NAMALWA (cell line): ENCODE measurements at regions not wholly inside any gene's neighbourhood (a gene's known extent, or its start where the extent isn't known, plus 50 kb on each side); places are given as distances from the start of the nearest gene placed in this dataset.
A peak's percentile ranks its signal among the peaks of the same experiment; 100 is the strongest.

Experiments used
- DNase-seq: peaks from one replicate; pipeline ENCODE4 v3.0.0-alpha.2; 2015; ENCODE audit warnings: low spot score

DNA sequence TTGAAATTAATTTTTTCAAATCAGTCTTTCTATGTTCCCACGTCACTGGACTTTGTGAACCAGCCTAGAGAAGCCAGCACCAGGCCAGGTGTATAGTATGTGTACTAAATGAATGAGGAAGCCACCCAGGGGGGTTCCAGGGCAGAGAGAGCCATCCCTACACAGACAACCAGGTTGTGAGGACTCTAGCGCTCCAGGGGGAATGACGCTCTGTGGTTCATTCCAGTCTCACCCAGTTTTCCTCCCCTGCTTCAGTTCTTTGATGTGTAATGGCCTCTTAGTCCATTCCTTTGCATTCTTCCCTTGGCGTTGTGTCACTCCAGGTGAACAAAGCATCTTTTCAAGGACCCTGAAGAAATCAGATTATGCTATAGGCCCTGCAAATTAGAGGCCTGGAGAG is 330.6 kb downstream of the NSG2 start:
- DNase-seq = no peak

DNA sequence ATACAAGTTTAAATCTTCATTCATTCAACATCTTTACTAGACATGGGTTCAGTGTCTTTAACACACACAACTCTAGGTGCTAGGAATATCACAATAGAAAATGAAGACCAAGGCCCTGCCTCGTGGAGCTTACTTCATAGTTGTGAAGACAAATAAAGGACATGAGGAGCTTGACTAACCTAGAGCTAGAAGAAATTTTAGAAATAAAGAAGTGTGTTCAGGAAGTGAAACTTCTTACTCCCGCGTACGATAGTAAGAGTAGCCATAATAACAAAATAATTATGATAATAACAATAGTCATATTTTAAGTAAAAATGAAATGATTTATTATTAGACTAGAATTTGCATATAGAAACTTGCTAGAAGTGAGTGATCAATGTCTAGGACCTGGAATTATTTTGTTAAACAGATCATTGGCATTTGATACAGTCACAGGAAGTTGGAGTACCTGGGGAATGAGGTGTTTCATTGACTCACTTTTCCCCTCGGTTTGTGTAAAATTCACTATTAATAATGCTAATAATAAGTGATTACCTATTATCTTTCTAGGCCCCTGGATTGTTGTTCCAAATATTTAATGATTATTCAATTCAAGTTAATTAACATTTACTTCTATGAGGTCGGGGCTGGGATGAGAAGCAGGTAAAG is 331.3 kb downstream of the NSG2 start:
- DNase-seq = no peak

DNA sequence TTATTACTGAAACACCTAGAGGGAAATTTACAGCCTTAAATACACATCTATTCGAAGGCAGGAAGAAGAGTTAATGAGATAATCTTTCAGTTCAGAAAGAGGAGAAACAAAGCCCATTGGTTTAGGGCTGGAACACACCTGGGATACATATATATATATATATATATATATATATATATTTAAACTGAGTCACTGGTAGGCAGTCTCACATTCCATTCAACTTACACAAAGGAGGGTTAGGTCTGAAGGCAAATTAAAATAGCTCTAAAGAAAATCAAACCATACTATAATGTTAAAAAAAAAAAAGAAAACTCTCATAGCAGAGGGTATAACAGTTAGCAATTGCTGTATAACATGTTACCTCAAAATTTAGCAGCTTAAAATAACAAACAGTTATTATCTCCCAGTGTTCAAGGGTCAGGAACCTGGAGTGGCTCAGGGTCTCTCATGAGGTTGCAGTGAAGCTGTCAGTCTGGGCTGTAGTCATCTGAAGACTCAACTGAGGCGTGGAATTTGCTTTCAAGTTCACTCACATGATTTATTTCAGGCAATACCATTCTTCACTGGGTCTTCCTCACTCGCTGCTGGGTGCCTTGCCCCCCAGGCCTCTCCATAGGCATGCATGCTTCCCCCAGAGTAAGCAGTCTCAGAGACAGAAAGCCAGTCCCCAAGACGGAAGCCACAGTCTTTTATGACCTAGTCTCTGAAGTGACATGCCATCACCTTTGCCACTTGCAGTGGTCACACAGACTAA is 332.8 kb downstream of the NSG2 start:
- DNase-seq = no peak

DNA sequence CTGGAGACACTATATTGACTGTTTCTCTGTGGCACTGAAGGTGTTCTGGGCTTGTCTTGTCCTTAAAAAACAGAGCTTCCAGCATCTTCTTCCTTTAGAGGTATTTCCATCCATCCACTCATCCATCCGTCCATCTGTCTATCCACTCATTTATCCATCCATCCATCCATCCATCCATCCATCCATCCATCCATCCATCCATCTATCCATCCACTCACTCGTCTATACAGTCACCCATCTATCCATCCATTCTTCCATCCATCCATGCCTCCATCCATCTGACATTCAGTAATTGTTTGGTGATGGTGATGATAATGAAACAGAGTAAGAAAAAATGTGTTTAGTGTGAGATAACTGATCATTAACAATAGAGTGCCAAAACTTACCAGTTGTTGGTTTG is 334.8 kb downstream of the NSG2 start:
- no peak for DNase-seq

DNA sequence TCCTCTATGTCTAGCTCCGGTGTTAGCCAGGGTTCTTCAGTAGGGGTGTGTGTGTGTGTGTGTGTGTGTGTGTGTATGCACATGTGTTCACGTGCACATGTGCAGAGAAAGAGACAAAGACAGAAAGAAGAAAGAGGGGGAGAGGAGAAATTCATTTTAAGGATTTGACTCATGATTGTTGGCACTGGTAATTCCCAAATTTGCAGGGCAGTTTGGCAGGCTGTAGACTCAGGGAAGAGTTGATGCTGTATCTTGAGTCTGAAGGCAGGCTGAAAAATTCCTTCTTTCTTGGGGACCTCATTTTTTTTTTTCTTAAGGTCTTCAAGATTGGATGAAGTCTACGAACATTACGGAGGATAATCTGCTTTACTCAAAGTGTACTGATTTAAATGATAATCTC is 335.7 kb downstream of the NSG2 start:
- DNase-seq = no peak

DNA sequence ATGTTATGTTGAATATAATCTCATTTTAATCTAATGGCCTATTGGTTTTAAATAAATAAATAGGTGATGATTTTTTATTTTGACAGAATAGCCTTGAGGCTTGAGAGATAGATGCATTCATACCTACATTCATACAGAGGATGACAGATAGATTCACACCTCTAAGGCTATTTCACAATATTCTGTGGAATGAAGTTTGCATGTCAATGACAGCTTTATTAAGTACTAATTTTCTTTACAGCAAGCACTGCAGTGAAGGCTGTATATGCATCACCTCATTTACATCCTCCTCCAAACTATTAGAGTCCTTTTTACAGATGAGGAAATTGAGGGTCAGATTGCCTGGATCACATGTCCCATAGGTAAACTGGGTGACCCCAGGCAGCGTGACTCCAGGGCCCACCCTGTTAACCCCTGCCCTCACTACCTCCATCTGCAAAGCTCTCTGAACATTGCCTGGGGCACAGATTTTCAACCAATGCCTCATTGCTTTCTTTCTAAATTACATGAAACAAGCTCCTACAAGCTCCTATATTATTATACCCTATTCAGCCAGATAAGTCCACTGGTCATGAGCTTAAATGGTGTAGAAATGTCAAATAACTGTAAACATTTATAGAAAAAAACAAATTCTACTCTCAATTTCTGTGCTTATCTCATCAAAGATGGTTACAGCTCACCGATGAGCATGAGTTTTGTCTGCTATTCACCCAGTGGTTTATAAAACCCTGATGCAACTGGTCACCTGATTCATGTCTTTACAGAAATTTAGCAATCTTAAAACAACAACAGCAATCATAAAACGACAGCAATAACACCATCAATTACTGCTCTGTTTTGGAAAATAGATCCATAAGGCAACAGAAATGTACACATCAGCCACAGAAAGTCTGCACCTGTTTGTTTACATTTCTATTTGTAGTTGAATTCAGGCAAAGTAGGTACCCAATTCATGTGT is 338.0 kb downstream of the NSG2 start:
- no peak for DNase-seq

DNA sequence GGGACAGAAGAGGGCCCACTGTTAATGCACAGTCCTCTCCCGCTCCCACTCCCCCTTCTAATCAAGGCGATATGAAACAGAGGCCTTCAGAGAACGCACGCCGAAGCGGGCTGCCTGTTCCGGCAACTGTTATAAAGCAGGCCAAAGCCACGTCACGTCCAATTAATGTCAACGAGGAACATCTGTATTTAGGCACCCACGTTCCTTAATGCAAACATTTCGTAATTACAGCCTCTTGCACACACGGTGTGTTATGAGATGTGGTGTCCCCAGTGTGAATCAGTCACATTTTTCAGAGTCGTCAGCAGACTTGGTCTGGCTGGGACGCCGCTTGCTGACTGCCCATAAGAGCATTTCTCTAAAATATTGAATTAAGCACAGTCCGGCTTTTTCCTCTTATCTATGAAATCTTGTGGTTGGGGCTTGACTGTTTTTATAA is 339.0 kb downstream of the NSG2 start:
- DNase-seq = no peak

DNA sequence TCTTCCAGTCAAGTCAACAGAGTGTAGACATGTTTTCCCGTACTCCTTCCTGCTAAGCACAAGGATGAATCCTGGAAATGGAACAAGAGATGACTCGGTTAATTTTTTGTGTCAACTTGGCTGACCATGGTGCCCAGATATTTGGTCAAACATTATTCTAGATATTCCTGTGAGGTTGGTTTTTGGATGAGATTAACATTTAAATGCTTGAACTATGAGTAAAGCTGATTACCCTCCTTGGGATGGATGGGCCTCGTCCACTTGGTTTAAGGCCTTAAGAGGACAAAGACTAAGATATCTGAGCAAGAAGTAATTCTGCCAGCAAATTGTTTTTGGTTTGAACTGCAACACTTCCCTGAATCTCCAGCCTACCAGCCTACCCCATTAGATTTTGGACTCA is 338.1 kb upstream of the MSX2 start:
- no peak for DNase-seq

DNA sequence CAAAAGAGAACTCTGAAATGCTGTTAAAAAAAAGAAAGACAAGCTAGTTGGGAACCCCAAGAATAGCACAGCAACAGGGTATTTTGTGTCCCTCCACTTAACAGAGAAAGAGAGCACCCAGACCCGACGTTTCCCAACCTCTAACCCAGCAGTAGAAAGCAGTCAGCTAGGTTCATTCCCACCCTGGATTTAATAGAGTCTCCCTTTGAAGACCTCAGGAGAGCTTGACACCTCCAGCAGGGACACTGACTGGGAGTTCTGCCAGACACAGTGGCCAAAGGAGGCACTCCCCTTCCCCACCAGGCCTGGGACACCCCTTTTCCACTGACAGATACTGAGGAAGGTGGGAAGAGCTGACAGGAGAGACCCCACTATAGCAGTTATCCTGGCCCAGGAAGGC is 337.5 kb upstream of the MSX2 start:
- no peak for DNase-seq

DNA sequence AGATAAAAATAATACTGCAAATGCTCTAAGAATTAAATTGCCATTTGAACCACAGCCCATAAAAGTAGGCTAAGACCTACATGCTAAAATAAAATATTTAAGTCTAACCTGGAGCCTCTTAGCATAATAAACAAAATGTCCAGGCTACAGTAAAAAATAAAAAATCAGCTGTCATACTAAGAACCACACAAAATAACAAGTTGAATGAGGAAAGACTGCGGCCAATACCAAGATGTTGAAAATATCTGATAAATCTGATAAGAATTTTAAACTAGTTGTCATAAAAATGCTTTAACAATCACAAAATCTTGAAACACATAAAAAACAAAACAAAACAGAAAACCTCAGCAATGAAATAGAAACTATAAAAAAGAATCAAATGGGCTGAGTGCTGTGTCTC is 336.9 kb upstream of the MSX2 start:
- no peak for DNase-seq

DNA sequence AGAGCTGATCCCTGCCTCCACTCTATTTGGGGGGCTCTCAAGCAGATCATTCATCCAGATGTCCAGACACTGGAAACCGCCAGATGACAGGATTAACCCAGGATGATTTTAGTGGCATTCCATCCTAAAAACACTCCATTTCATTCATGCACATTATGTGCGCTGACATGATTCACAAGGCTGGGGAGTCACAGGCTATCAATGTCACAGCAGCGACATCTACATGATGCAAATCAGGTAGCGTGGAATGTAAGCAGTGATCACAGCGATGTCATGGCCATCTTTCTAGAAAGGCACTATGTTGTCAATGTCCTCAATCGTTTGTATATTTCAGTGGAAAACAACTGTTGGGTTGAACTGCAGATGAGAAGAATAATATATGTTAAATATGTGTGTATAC is 331.5 kb upstream of the MSX2 start:
- no peak for DNase-seq

DNA sequence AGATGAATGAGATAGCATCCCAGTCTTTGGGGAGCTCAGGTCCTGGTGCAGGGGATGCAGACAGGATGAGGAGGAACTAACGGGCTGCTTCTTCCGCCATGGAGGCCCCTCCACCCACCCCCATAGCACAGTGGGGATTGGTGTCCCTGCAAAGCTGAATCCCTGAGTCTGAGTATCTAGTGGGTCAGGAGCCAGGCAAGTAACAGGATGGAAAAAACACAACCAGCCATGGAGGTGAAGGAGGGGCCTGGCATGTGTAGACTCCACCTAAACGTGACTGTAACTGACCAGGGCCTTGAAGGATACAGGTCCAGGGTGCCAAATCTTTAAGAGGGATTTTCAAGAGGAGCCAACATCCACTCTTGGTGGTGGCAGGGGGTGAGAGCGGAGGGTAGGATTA is 327.8 kb upstream of the MSX2 start:
- DNase-seq = no peak

DNA sequence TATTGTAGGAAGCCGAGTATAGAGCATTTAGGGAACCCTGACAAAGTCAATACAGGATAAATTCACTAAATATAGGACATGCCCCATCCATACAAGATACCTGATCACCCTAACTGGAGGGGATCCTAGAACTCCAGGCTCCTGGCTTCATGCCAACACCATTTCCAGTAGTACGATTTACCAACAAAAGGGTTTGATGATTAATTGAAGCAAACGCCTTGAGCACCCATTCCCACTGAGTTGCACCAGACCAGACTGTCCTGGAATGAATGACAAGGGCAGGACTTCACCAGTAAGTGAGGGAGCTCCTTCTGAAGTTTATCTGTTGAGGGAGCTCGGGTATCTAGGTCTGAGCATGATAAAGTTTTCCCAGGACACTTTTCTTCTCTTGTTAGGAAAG is 327.2 kb upstream of the MSX2 start:
- DNase-seq = no peak

DNA sequence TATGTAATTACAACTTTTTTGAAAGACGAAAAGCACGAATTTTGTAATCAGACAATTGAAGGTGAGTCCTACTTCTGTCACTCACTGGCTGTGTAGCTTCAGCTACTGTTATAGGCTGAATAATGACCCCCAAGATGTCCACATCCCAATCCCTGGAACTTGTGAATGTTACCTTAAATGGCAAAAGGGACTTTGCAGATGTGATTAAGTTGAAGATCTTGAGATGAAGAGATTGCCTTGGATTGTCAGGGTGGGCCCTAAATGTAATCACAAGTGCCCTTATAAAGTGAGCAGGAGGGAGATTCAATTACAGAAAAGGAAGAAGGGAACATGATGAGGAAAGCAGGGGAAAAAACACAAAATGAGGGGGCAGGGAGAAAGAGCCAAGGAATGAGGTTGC is 326.2 kb upstream of the MSX2 start:
- DNase-seq = no peak

DNA sequence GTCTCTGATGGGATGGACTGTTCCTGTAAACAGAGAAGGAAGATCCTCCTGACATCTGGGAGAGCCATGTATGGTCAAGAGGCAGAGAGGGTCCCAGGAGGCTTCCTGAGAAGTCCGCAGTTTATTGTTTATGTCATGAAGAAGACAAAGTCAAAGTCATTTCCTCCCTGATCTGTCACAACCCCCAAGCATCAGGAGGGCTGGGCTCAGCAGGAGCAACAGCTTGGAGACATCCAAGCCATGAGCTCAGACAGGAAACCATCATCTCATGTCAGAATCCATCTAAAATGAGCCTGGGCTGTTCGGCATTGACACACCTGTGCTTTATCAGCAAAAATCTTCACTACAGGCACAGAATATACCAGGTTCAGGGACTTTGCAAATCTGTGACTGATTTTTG is 325.0 kb upstream of the MSX2 start:
- no peak for DNase-seq

DNA sequence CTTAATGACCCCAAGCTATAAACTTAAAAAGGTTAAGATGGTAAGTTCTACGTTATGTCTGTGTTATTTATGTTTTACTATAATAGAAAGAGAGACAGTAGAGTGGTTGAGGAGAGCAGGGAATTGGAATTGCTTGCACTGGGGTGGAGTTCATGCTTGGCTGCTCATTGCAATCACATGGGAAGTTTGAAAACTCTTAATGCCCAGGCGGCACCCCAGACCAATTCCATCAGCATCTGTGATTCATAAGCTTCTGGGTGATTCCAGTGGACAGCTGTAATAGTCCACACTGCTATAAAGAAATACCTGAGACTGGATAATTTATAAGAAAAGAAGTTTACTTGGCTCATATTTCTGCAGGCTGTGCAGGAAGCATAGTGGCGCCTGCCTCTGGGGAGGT is 323.9 kb upstream of the MSX2 start:
- no peak for DNase-seq

DNA sequence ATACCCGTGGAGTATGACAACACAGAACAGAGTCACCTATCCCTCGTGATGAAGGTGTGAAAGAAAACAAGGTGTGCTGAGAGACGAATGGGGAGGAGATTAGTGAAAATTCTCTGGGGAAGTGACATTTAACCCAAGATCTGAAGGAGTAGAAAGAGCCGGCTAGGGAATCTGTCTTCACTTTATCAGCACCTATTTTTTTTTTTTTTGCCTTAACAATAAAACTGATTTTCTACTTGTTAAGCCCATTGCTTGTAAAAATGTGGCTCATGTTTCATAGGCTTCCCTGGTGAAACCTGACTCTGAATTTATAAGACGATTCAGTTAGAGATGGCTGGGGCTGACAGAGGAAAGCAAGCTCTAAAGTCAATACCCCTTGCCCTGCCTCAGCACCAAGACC is 322.6 kb upstream of the MSX2 start:
- DNase-seq = no peak

DNA sequence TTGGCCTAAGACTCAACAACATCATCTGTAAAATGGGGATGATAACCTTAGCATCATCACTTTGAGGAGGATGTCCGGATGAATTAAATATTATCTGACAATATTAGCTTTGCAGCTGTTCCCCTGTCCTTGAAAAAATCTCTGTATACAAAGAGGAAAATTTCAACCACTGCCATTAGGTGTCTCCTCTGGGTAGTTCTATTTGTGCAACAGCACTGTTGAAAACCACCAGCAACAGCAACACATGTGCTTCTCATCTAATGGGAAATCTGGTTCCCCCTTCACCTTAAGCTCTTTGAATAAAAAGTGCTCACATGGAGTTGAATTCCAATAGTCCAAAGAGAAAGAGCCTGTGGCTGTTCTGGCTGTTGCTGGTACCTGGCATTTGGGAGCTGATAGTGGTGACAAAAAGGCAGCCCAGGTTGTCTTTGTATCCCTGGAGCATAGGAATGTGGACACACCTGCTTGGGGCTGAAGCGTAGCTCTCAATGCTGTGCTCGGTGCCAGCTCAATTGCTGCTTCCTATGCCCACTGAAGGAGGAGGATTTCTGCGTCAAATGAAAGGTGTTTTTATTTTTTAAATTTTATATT is 322.1 kb upstream of the MSX2 start:
- DNase-seq = peak; percentile 17

DNA sequence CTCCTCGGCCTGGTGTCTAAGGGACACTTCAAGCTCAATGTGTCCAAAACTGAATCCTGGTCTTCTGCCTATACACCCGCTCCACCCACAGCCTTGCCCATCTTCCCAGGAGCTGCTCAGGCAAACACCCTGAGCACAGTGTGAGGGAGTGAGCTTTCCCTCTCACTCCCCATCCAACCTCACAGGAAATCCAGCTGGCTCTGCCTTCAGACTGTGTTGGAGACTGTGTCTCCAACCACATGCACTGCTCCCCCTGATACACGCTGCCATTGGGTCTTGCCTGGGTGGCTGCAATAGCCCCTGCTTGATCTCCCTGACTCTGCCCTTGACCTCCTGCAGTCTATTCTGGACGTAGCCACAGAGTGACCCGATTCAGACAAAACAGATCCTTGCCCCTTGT is 319.5 kb upstream of the MSX2 start:
- DNase-seq = no peak

DNA sequence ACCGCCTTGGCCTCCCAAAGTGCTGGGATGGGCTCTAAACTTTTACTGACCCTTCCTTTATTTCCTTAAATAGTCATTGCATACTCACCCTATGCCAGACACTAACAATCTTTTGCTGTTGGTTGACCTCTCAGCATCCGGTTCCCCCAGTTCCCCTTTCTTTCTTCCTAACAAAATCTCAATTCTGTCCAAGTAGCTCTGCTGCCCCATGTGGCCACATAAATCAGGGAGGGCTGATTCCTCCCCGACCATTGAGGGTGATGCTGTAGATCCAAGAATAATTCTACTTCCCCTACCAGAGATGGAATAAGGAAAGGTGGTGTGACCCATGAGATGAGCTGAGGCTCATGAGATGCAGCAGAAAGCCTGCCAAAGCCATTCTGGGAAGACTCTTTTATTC is 315.3 kb upstream of the MSX2 start:
- DNase-seq = peak; percentile 20

DNA sequence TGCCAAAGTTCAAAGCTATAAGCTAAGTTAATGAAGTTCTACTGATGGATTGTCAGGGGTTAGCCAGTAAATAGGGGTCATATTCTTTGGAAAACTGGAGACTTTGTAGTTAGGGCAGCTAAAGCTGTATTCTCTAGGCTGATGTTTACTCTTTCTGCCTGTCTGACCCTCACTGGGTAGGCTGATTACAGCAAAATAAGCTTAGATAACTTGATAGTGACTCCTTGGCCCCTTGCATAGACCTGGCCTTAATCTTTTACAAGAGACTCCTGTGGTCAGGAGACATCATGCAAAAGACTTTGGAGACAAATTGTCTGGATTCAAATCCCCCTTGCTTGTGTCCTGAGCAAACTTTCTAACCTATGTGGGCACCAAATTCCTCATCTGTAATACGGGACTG is 314.4 kb upstream of the MSX2 start:
- no peak for DNase-seq

DNA sequence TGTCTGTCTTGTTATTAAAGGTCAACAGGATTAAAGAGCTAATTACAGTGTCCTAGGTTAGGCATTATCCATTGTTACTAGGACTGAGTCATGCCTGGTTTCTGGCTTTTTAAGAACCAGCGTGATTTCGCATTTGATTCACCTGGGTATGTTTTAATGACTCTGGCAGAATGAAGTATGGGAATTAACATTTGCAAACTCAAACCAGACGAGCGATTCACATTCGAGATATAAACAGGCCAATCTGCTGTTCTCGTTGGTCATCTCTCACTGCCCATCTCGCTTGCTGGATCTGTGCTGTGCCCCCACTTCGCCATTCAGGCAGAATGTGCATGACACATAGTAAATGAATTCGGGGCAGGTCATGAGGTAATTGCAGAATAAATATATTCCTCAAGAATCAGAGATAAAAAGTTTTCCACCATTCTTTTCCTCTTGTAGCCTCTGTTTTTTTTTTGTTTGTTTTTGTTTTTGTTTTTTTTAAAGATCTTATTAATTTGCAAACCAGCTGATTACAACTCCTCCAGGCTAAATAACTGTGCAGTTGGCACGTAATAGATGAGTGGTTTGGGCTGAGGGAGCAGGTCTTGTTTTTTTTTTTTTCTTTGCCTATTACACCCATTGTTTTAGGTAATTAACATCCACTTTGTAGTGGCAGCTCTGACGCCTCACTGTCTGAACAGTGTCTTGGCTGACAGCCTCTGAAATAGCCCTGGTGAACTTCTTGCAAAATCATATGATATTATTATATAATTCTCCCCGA is 313.5 kb upstream of the MSX2 start:
- no peak for DNase-seq
